GM12865 (cell line): ENCODE measurements at regions not wholly inside any gene's neighbourhood (a gene's known extent, or its start where the extent isn't known, plus 50 kb on each side); places are given as distances from the start of the nearest gene placed in this dataset.

Experiments used
- DNase-seq: peaks from one replicate; pipeline ENCODE4 v3.0.0; 2010; ENCODE audit warnings: low read depth
- H3K4me3 ChIP-seq: 2 replicates; pipeline ENCODE4 v1.5.1; 2011; ENCODE audit warnings: mild to moderate bottlenecking, low read depth, low read length, control low read depth
- CTCF ChIP-seq: IDR thresholded peaks from 2 replicates; pipeline ENCODE4 v1.5.1; 2011; ENCODE audit warnings: low read length, control low read depth, low read depth, inconsistent platforms; ENCODE audit not compliant: insufficient read depth; ENCODE audit errors: missing control alignments

- no peak for DNase-seq
- TF ChIP-seq CTCF, result no peak
- no peak overlapping the region for H3K4me3 ChIP-seq
Observed at GRCh38 chr4:8759987-8760386, 111.7 kb downstream of the HMX1 start.

DNA sequence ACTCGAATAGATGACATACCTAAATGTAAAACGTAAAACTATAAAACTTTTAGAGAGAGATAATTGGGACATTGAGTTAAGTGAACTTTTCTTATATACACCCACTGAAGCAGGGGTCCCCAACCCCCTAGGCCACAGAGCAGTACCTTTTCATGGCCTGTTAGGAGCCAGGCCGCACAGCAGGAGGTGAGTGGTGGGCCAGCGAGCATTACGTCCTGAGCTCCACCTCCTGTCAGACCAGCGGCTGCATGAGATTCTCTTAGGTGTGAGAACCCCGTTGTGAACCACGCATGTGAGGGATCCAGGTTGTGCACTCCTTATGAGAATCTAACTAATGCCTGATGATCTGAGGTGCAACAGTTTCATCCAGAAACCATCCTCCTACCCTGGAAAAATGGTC, 114.8 kb downstream of the HMX1 start:
- no peak for DNase-seq
- TF ChIP-seq CTCF, result no peak
- no peak overlapping the region for H3K4me3 ChIP-seq

DNA sequence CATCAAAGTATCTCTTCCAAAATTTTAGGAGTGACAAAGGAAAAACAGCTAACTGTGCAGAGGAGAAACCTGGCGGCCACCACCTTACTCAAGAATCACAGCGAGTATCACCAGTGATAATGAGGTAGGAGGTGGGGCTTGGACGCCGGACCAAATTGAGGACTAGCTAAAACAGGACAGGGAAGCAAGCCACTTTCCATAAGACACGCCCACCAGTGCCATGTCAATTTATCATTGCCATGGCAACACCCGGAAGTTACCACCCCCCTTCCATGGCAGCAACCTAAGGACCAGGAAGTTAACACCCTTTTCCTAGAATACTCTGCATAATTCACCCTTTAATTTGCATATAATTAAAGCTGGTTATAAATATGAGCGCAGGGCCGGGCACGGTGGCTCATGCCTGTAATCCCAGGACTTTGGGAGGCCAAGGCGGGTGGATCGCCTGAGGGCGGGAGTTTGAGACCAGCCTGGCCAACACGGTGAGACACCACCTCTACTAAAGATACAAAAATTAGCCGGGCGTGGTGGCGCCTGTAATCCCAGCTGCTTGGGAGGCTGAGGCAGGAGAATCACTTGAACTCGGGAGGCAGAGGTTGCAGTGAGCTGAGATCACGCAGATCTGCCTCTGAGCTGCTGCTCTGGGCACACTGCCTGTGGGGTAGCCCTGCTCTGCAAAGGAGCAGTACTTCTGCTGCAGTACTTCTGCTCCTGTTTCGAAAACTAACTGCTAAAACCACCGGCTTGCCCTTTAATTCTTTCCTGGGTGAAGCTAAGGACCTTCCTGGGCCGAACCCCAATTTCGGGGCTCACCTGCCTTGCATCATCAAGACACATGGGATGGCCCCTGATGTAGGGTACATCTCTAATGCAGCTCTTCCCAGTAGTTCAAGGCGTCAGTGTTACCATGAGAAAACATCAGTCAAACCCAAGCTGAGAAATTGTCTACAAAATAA, 116.7 kb downstream of the HMX1 start:
- no peak overlapping the region for H3K4me3 ChIP-seq
- no peak for TF ChIP-seq CTCF
- DNase-seq, result no peak

DNA sequence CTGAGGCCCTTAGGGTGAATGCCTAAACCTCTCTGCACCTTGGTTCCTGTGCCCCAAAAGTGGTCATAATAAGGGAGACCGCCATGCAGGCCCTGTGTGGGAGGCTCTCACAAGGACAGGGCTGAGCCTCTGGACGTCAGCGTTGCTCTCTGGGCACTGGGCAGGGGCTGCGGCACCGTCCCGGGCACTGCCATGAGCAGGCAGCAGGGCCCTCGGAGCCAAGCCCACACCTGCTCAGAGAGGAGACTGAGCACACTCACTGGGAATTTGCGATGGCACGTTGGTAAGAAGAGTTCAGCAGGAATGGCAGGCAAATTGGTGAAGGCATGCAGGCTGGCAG, 123.4 kb downstream of the HMX1 start:
- TF ChIP-seq CTCF, result no peak
- no peak overlapping the region for H3K4me3 ChIP-seq
- DNase-seq, result no peak

DNA sequence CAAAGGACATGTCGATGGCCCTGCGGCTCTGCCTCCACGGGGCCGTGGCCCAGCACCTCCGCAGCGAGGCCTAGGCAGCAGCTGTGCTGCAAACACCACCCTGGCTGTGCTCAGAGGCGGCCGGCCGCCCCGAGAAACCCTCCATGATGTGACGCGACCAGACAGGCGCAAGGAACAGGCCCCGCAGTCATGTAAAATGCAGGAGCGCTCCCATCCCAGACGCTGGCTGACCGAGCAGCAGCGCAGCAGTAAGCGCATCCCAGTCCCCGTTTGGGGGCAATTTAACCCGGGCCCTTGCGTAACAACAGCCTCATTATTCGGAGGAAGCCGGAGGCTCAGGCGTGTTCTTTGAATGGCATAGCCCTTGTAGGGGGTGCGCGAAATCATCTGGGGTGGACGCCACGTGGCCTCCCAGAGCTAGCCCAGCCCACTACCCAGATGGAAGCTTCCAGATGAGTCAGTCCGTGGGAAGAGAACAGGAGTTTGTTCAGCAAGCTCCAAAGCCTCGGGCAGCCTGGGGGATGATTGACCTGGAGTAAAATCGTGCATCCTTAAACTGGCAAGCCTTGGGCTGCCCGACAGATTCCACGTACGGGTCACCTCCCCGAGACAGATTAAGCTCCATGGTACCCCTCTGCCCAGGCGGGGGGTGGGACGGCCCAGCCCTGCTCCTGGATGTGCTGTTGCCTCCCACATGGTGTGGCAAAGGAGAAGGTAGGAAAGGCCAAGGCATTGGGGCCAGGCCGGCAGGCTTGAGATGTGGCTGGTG, 124.0 kb downstream of the HMX1 start:
- DNase-seq, result no peak
- no peak overlapping the region for H3K4me3 ChIP-seq
- no peak for TF ChIP-seq CTCF

GRCh38 chr4:8746523-8747466, 124.8 kb downstream of the HMX1 start:
- H3K4me3 ChIP-seq, result no peak overlapping the region
- DNase-seq, result no peak
- TF ChIP-seq CTCF, result no peak
